H9 (cell line): ENCODE measurements at regions not wholly inside any gene's neighbourhood (a gene's known extent, or its start where the extent isn't known, plus 50 kb on each side); places are given as distances from the start of the nearest gene placed in this dataset.
"Not testable (repeated sequence)": the region's sequence is repeated elsewhere in the genome, so short reads cannot be mapped to it uniquely, and the experiment has no call there.

Experiments used
- DNase-seq: peaks from one replicate; pipeline ENCODE4 v3.0.0-alpha.2; 2017
- H2AFZ ChIP-seq: one replicate; pipeline ENCODE4 v1.6.1; 2013; ENCODE audit warnings: mild to moderate bottlenecking, low read length, control low read depth, moderate library complexity
- H2AK5ac ChIP-seq: 2 replicates; pipeline ENCODE4 v1.6.1; 2013; ENCODE audit warnings: low read length, control low read depth, mixed read lengths; ENCODE audit not compliant: insufficient read length
- H2BK120ac ChIP-seq: one replicate; pipeline ENCODE4 v1.6.1; 2013; ENCODE audit warnings: low read depth, mild to moderate bottlenecking, low read length, control low read depth, inconsistent platforms; ENCODE audit not compliant: poor library complexity, severe bottlenecking
- H2BK12ac ChIP-seq: 2 replicates; pipeline ENCODE4 v1.6.1; 2013; ENCODE audit warnings: low read length, control low read depth, mixed read lengths, low read depth; ENCODE audit not compliant: insufficient read length
- H2BK15ac ChIP-seq: 2 replicates; pipeline ENCODE4 v1.6.1; 2013; ENCODE audit warnings: low read depth, low read length, control low read depth
- H2BK20ac ChIP-seq: one replicate; pipeline ENCODE4 v1.6.1; 2013; ENCODE audit warnings: low read depth, mild to moderate bottlenecking, low read length, control low read depth, inconsistent platforms; ENCODE audit not compliant: poor library complexity, severe bottlenecking
- H2BK5ac ChIP-seq: 2 replicates; pipeline ENCODE4 v1.6.1; 2013; ENCODE audit warnings: low read length, control low read depth, mixed read lengths; ENCODE audit not compliant: insufficient read length
- H3K14ac ChIP-seq: 2 replicates; pipeline ENCODE4 v1.6.1; 2013; ENCODE audit warnings: low read length, control low read depth; ENCODE audit not compliant: insufficient read depth
- H3K18ac ChIP-seq: 2 replicates; pipeline ENCODE4 v1.6.1; 2013; ENCODE audit warnings: low read depth, mild to moderate bottlenecking, mixed read lengths, low read length, control low read depth; ENCODE audit not compliant: insufficient read length
- H3K23ac ChIP-seq: 2 replicates; pipeline ENCODE4 v1.6.1; 2013; ENCODE audit warnings: low read length, control low read depth, mixed read lengths, low read depth; ENCODE audit not compliant: insufficient read length
- H3K23me2 ChIP-seq: 2 replicates; pipeline ENCODE4 v1.6.1; 2013; ENCODE audit warnings: low read depth, mild to moderate bottlenecking, mixed read lengths, low read length, control low read depth; ENCODE audit not compliant: insufficient read length, poor library complexity, severe bottlenecking
- H3K27ac ChIP-seq: 2 replicates; pipeline ENCODE4 v1.5.1; 2013; ENCODE audit warnings: low read length, control low read depth, mixed read lengths, low read depth; ENCODE audit not compliant: insufficient read length
- H3K27me3 ChIP-seq: 2 replicates; pipeline ENCODE4 v1.6.1; 2013; ENCODE audit warnings: low read length, control low read depth, inconsistent platforms; ENCODE audit not compliant: insufficient read depth
- H3K4ac ChIP-seq: 2 replicates; pipeline ENCODE4 v1.6.1; 2013; ENCODE audit warnings: low read depth, mild to moderate bottlenecking, control low read depth, inconsistent platforms, low read length, moderate library complexity
- H3K4me1 ChIP-seq: 2 replicates; pipeline ENCODE4 v1.6.1; 2013; ENCODE audit warnings: low read length, control low read depth, inconsistent platforms; ENCODE audit not compliant: insufficient read depth
- H3K4me2 ChIP-seq: 2 replicates; pipeline ENCODE4 v1.6.1; 2013; ENCODE audit warnings: low read length, control low read depth, mixed read lengths; ENCODE audit not compliant: insufficient read length, insufficient read depth
- H3K56ac ChIP-seq: 2 replicates; pipeline ENCODE4 v1.6.1; 2013; ENCODE audit warnings: low read depth, mild to moderate bottlenecking, mixed read lengths, low read length, control low read depth; ENCODE audit not compliant: insufficient read length
- H3K79me1 ChIP-seq: 2 replicates; pipeline ENCODE4 v1.6.1; 2013; ENCODE audit warnings: low read depth, mild to moderate bottlenecking, moderate library complexity, low read length, control low read depth, inconsistent platforms; ENCODE audit not compliant: insufficient read depth, poor library complexity, severe bottlenecking
- H3K79me2 ChIP-seq: 2 replicates; pipeline ENCODE4 v1.6.1; 2013; ENCODE audit warnings: low read length, control low read depth, inconsistent platforms; ENCODE audit not compliant: insufficient read depth
- H3K9ac ChIP-seq: 2 replicates; pipeline ENCODE4 v1.6.1; 2013; ENCODE audit warnings: low read length, control low read depth, mixed read lengths; ENCODE audit not compliant: insufficient read length; ENCODE audit errors: extremely low read depth
- H3K9me3 ChIP-seq: one replicate; pipeline ENCODE4 v1.6.1; 2013; ENCODE audit warnings: low read depth, low read length, inconsistent platforms; ENCODE audit not compliant: control insufficient read depth
- H3T11ph ChIP-seq: one replicate; pipeline ENCODE4 v1.6.1; 2013; ENCODE audit warnings: mild to moderate bottlenecking, low read length, control low read depth, inconsistent platforms
- H4K20me1 ChIP-seq: one replicate; pipeline ENCODE4 v1.6.1; 2013; ENCODE audit not compliant: control insufficient read depth, insufficient read length, insufficient read depth
- H4K5ac ChIP-seq: 2 replicates; pipeline ENCODE4 v1.6.1; 2013; ENCODE audit warnings: low read depth, mild to moderate bottlenecking, mixed read lengths, low read length, control low read depth; ENCODE audit not compliant: insufficient read length
- H4K8ac ChIP-seq: replicated peaks from 2 replicates; pipeline ENCODE4 v1.6.1; 2013; ENCODE audit warnings: low read length, control low read depth, mixed read lengths, low read depth; ENCODE audit not compliant: insufficient read length
- H4K91ac ChIP-seq: 2 replicates; pipeline ENCODE4 v1.6.1; 2013; ENCODE audit warnings: low read depth, mild to moderate bottlenecking, moderate library complexity, mixed read lengths, low read length, control low read depth; ENCODE audit not compliant: insufficient read length
- H3K27ac Mint-ChIP-seq, 3 experiments: 2 replicates in 2 of 3; 3 replicates in 1 of 3; pipeline ENCODE4 v1.8.0; 2020 to 2021; ENCODE audit warnings: mixed read lengths in 3 of 3, mild to moderate bottlenecking in 1 of 3, moderate library complexity in 1 of 3
- H3K27me3 Mint-ChIP-seq: 2 replicates; pipeline ENCODE4 v1.8.0; 2021; ENCODE audit warnings: low read depth, mild to moderate bottlenecking, moderate library complexity, mixed read lengths
- H3K36me3 Mint-ChIP-seq, 3 experiments: 2 replicates in 2 of 3; 3 replicates in 1 of 3; pipeline ENCODE4 v1.8.0; 2020 to 2021; ENCODE audit warnings: low read depth in 3 of 3, mixed read lengths in 3 of 3; ENCODE audit not compliant: insufficient read depth in 1 of 3
- H3K4me1 Mint-ChIP-seq, 2 experiments: 2 replicates each; pipeline ENCODE4 v1.8.0; 2020; ENCODE audit warnings: mixed read lengths in 2 of 2
- H3K4me3 Mint-ChIP-seq, 2 experiments: 2 replicates in 1 of 2; 3 replicates in 1 of 2; pipeline ENCODE4 v1.8.0; 2020 to 2021; ENCODE audit warnings: mild to moderate bottlenecking in 2 of 2, mixed read lengths in 2 of 2, moderate library complexity in 1 of 2
- H3K9me3 Mint-ChIP-seq, 2 experiments: 2 replicates in 1 of 2; 3 replicates in 1 of 2; pipeline ENCODE4 v1.8.0; 2020; ENCODE audit warnings: mild to moderate bottlenecking in 2 of 2, mixed read lengths in 2 of 2, moderate library complexity in 1 of 2
- CTCF ChIP-seq: fragments of 200-600 bp; sonication (generic); conservative IDR thresholded peaks from 3 replicates; pipeline ENCODE4 v1.8.0; 2021; ENCODE audit warnings: antibody characterized with exemption, mild to moderate bottlenecking
- WGBS: extraction: QIAGEN DNeasy Blood & Tissue Kit; methylation state at CpG from one replicate; pipeline ENCODE4 v1.1.7; 2013; ENCODE audit warnings: missing lambda C conversion rate, low lambda C conversion rate, mixed read lengths; ENCODE audit not compliant: insufficient read length; ENCODE audit errors: extremely low coverage; 5-methylcytosine and 5-hydroxymethylcytosine counted together

GRCh38 chrX:121876305-121876704, 828.9 kb downstream of the GLUD2 start:
- H2BK5ac ChIP-seq = no peak overlapping the region
- H2BK15ac ChIP-seq = no peak overlapping the region
- H4K91ac ChIP-seq = no peak overlapping the region
- no peak overlapping the region for H3K27ac ChIP-seq
- H3K4me1 ChIP-seq = no peaks in the 10 kb centered on the region
- H3K56ac ChIP-seq = no peak overlapping the region
- peaks cover 22 to 48% of the 10 kb centered on the region in 2 experiments for H3K9me3 Mint-ChIP-seq
- no peak overlapping the region for H3T11ph ChIP-seq
- H3K4me2 ChIP-seq = no peak overlapping the region
- no peaks in the 10 kb centered on the region for H3K27me3 ChIP-seq
- no peak for DNase-seq
- H3K23ac ChIP-seq = no peak overlapping the region
- H3K4ac ChIP-seq = no peak overlapping the region
- no peaks in the 10 kb centered on the region for H3K79me1 ChIP-seq
- H3K4me1 Mint-ChIP-seq = no peaks in the 10 kb centered on the region
- peaks cover 4 to 9% (median 6%) of the 10 kb centered on the region in 3 experiments; a peak in 5 of 7 replicates for H3K36me3 Mint-ChIP-seq
- no peak overlapping the region for H3K14ac ChIP-seq
- no peaks in the 10 kb centered on the region for H3K79me2 ChIP-seq
- no peak overlapping the region for H3K9ac ChIP-seq
- H4K5ac ChIP-seq = no peak overlapping the region
- H3K27me3 Mint-ChIP-seq = no peaks in the 10 kb centered on the region
- no peak overlapping the region for H2BK120ac ChIP-seq
- H2BK20ac ChIP-seq = no peak overlapping the region
- no peak overlapping the region for H3K18ac ChIP-seq
- H3K27ac Mint-ChIP-seq = no peak overlapping the region
- H3K4me3 Mint-ChIP-seq = no peak overlapping the region
- no peak overlapping the region for H2AK5ac ChIP-seq
- peaks cover 6% of the 10 kb centered on the region for H3K9me3 ChIP-seq
- no peak overlapping the region for H2BK12ac ChIP-seq
- no peaks in the 10 kb centered on the region for H3K23me2 ChIP-seq
- no peak overlapping the region for H4K8ac ChIP-seq
- no peak overlapping the region for H2AFZ ChIP-seq
- H4K20me1 ChIP-seq = no peaks in the 10 kb centered on the region
- TF ChIP-seq CTCF = no peak

- not testable (repeated sequence) for H2BK12ac ChIP-seq, H3K14ac ChIP-seq, H4K91ac ChIP-seq, H4K20me1 ChIP-seq, H3K4me1 Mint-ChIP-seq, H3K27ac Mint-ChIP-seq, H3K9ac ChIP-seq, H4K5ac ChIP-seq, H3K79me1 ChIP-seq, H3K27me3 Mint-ChIP-seq, H3K36me3 Mint-ChIP-seq, H3K27ac ChIP-seq, H3K56ac ChIP-seq, H2BK120ac ChIP-seq, H3K4ac ChIP-seq, H3K27me3 ChIP-seq, H3K23me2 ChIP-seq, H3K4me2 ChIP-seq, H3K4me3 Mint-ChIP-seq, H3K18ac ChIP-seq, H3T11ph ChIP-seq, H3K23ac ChIP-seq, H2BK20ac ChIP-seq, H2AK5ac ChIP-seq, H4K8ac ChIP-seq, H3K4me1 ChIP-seq, DNase-seq, H2BK5ac ChIP-seq, H2BK15ac ChIP-seq, H3K9me3 ChIP-seq, H3K79me2 ChIP-seq, H2AFZ ChIP-seq
- peaks cover 20 to 41% of the 10 kb centered on the region in 2 experiments for H3K9me3 Mint-ChIP-seq
- no CpG with 5 or more reads among the region's 18 CpGs for WGBS
Observed at GRCh38 chrX:121877337-121877736, 829.9 kb downstream of the GLUD2 start.
